Stromal cell of bone marrow (primary cell): ENCODE measurements at regions not wholly inside any gene's neighbourhood (a gene's known extent, or its start where the extent isn't known, plus 50 kb on each side); places are given as distances from the start of the nearest gene placed in this dataset.

Experiments used
- DNase-seq: peaks from one replicate; pipeline ENCODE4 v3.0.0-alpha.2; 2012; ENCODE audit warnings: low read depth

DNA sequence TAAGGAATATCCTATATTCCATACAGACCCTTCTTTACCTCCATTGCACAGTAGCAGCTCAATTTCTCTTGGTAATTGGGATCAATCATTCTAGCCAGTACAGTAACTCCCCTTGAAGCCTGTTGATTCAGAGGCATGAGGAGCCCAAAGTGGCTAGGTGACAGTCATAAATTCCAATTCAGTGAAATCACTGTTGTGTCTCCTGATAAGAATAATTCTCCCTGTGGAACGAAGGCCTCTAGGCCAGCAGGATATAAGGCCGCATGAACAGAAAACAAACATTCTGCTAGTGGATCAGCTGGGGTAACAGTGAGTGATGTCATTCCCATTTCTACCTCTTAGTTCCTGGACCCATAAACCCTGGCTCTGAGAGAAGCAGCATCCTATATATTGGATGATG is 696.3 kb downstream of the NR2F2 start:
- no peak for DNase-seq

DNA sequence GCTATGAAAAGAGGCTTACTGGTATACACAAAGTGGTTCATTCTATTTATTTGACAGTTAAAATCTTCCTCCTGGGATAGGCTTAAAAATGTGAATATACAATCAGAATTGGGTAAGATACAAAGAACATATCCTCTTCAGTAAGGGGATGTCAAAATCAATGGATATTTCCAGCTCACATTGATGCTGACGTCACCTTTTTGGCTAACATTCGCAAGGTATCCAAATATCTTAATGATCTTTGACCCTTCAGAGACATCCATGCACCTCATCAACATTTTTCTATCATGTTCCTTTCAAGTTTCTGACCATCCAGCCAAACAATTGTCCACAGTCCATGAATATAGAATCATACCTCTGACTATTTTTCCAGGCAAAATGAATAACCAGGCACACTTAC is 697.3 kb downstream of the NR2F2 start:
- DNase-seq, result no peak

DNA sequence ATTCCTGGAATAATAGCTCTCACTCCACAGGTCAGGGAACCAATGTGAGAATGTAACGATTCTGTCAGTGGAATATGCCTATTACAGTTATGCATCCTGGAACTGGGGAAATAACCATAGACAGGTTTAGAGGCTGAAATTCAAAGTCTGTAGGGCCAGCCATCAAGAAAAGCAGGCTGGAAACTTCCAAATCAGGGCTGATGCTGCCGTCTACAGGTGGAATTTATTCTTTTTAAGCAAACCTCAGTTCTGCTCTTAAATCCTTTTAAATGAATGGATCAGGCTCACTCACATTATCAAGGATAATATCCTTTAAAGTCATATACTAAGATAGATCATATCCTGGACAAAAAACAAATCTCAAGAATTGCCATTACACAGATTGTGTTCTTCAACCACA is 699.8 kb downstream of the NR2F2 start:
- DNase-seq, result no peak

DNA sequence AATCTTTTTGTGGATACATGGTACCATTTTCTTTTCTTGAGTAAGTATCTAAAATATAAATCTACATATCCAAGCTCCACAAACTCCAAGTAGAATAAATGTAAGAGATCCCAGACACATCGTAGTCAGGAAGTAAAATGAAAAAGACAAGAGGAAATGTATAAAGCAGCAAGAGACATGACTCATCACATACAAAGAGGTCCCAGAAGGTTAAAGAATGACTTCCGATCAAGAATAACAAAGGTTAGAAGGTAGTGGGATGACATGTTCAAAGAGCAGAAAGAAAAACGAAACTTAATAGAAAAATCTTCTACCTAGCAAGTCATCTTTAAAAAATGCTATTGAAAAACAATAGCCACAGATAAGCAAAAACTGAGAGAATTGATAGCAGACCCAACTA is 705.8 kb downstream of the NR2F2 start:
- DNase-seq, result no peak

DNA sequence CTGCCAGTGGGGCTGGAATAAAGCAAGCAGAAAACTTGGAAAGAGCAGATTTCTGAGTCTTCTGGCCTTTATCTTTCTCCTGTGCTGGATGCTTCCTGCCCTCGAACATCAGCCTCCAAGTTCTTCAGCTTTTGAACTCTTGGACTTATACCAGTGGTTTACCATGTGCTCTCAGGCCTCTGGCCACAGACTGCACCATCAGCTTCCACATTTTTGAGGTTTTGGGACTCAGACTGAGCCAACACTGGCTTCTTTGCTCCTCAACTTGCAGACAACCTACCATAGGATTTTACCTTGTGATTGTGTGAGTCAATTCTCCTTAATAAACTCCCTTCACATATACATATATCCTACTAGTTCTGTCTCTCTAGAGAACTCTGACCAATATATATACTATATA is 706.6 kb downstream of the NR2F2 start:
- no peak for DNase-seq

DNA sequence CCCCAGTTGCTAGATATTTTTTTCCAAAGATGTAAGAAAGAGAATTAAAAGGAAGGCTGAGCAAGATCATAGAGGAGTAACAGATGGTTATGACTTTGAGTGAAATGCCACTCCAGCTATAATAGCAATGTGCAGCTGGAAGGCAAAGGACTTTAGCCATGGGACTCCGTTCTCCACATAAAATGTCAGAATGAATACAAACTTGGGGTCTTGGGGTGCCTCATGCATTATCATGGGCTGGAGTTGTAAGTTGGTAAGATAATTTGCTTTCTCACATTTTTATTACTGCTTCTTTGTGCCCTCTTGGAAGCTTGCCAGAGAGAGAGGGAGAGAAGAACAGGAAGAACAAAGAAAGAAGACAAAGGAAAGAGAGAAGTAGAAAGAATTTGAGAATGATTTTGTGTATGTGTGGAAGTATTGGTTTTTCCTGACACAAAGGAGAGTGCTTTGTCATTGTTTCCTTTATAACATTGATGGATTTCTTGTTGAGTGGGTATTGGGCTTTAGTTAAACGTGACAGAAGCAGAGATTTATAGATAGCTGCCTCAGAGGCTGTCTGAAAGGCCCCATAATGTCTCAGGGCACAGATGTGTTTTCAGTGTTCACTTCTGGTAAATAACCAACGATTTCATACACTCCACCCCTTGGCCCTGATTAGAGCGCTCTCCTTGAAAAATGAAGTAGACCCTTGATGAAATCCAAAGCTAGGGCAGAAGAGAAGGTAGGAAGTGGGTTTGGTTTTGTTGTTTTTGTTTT is 715.3 kb downstream of the NR2F2 start:
- DNase-seq, result no peak

DNA sequence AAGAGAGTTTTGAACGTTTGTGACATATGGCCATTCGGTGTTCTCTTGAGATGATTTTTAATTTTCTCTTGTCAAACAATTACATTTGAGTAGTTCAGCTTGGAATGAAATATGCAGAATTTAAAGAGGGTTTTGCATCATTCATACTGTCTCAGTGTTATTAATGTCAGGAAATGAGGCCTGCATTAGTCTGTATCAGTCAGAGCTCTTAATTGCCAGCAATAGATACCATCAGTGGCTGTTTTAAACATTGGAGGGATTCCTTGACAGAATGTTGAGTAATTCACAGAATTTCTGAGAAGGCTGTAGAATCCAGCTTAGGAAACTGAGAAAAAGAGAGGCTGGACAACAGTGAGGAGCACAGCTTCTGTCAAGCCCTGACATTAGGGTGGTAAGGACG is 722.0 kb downstream of the NR2F2 start:
- no peak for DNase-seq

DNA sequence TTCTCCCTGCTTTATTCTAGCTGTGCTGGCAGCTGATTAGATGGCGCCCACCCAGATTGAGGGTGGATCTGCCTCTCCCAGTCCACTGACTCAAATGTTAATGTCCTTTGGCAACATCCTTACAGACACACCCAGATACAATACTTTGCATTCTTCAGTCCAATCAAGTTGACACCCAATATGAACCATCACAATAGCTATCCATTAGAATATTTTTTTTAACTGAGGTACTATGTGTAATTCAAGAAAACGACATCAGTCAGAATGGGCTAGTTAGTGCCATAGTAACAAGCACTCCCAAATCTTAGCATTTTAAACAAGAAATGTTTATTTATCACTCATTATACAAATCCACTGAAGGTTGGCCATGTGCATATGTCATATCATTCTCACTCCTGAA is 723.1 kb downstream of the NR2F2 start:
- no peak for DNase-seq

DNA sequence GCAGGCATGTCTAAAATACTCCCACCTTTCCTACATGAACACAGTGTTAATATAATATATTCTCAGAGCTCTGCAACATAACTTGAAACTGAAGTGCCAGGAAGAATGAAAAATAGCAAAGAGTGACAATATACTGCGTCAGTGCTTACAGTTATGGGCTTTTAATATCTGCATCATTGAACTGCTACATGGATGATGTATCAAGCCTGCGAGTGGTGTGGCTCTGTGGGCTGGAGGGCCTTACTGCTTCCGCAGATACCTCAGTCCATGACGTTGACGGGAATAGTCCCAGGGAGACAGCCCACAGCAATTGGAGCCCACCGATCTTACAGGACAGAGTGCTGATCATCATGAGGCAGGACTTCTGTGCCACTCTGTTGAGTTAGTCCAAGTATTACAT is 727.0 kb downstream of the NR2F2 start:
- no peak for DNase-seq

DNA sequence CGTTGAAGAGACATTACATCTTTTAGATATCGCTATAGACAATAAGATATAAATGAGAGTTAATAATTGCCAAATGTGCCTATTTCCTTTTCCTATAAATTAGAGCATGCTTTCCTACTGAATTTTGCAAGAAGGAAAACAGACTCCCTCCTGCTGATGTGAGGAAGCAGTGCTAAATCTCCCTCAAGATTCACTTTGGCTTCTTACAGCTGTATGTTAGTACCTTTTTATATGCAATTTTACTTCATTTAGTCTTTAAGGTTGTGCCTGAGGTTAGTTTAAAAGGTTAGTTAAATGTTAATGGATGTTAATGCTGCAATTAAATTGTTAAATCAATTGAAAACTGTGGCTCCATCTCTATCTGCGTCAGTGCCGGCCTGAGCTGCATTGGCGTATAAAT is 728.8 kb downstream of the NR2F2 start:
- no peak for DNase-seq

DNA sequence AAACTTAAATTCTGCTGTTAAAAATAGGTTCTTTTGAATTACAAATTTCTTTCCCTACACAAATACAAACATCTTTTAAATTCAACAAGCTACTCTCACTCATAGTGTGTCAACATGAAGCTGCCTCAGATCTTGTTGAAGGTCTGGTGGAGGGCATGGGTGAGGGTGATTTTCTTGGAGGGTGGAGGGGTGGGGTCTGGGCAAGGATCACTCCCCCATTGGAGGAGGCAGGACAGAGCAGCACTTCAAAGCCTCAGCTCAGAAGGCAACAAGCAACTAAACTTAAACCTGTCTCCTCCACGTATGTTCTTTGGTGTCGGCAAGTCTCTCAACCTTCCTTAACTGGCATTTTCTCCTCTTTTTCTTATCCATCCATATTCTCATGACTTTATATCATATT is 730.9 kb downstream of the NR2F2 start:
- no peak for DNase-seq

DNA sequence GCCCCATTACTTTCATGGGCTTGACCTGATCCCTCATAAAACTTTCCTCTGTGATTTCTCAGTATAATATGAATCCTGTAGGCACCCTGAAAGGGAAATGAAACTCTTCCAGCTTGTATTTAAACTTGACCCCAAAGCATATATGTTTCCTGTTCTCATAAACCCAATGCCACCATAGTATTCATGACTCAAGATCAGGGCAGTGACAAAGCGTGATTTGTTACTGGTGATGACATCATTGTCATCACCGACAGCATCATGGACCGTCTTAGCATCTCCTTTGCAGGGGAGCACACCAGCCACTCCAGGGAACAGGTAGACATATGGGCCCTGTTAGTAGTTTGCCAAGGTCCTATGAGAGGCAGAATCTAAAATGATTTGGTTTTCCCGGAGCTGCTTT is 741.2 kb downstream of the NR2F2 start:
- no peak for DNase-seq

DNA sequence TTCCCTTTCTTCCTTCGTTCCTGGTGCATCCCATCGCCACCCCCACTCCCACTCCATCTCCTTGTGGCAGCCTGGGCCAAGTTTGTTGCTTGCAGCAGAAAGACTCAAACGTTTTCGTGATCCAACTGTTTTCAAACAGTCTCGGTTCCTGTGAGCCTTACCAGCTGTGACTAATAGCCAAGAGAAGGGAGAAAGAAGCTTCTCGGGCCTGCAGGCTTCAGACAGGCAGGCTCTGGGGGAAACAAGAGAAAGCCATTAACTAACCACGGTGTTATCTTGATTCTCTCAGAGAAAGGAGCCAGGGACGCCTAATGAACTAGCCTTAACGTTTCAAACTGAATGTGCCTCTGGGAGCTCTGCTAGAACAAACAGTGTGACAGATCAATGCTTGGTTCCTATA is 742.0 kb downstream of the NR2F2 start:
- DNase-seq, result no peak

DNA sequence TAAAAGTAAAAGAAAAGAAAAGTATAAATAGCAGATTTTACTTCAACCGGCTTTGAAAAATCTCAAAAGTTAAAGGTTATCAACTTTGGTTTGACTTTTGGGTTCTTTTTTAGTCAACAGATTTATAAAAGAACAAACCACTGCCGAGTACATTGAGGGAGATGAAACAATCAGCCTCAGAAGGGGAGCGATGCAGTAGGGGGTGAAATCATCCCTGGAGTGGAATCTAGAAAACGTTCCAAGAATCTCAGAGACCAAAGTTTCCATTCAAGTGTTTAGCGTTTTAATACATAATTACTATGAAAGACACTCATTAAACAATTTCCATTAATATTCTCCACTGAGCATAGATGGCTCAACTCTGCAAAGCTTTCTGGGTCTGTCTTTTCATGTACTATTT is 745.5 kb downstream of the NR2F2 start:
- no peak for DNase-seq

DNA sequence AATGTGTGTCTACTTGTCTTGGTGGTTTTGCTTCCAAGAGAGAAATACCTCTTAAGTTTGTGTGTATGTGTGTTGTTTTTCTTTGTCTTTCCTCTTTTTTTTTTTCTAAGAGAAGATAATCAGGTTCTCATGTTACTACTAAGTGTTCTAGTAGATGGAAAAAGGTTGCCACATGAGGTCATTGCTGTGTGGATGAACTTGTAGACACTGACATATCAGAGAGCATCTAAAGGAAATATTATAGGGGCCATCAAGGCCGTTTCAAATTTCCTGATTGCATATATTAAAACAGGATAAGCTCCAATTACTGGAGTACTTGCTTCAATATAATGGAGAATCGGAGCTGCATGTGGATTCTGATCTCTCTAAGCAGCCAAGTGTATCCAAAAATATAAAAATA is 747.5 kb downstream of the NR2F2 start:
- DNase-seq, result no peak

DNA sequence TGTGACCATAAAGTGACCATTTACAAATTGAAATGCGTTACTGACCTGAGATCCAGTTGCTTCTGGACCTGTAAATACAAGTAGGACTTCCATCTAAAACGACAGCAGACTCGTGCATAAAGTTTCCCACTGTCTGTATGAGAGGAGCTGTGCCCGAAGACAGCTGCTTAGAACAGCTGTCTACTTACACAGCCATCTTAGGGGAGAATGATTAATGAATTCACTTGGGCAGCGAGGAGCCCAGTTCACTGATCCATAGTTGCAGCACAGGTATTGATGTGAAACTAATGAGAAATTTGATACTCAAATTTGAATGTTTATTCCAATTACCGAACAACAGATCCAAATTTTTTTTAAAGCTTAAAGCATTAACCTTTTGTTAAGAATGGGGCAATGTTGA is 748.1 kb downstream of the NR2F2 start:
- no peak for DNase-seq

DNA sequence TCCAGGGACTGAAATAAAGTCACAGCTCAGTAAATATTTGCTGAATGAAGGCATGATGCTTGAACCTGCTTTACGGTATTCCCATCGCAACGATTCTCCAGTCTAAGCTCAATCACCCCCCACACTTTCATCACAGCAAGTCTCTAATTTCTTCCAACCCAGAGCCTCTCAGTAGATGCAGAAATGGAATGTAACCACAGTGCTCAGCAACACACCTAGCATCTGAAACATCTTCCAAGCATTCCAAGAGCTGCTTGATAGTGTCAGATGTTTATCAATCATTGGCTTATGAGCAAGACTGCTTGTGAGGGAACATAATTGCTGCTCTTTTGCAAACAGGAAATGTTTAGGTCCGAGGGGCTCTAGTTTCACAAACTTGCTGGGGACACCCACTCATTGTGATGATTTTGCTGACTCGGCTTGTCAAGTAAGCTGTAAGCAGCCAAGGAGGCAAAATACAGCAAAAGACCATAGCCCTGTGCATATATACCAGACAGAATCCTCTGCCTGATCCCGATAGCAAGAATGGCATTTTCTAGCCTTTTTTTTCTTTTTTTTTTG is 751.2 kb downstream of the NR2F2 start:
- DNase-seq, result no peak

DNA sequence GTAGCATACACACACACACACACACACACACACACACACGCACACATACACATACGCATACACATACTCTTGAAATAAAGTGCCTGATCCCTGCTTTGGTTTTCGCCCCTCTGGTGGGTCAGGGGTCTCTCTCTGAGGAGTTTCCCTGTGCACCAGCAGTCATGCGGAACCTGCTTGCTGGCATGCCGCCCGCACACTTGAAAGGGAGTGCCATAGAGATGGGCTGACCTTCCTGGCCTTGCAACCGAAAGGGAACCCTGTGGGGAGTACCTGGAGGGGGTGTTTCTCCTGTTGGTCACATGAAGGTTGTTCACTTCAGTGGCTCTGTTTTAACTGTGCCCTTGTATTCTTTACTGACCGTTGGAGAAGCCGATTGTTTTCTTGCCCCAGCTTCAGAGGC is 752.3 kb downstream of the NR2F2 start:
- no peak for DNase-seq

DNA sequence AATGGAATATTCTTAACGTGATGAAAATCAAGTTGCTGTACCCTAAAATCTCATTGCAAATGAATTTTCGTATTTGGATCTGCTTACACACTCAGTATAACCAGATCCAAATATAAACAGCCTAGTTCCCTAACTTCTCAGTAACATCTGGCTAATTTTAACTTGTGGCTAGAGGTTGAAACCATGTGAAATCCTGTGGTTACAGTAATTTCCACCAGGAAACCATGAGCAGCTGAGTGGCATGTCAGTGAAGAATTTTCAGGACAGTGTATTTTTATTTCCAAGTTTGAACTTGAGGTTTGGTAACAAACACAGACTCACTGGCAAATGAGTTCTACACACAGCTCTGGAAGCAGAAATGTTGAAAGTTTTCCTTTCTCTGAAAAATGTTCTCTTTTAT is 754.1 kb downstream of the NR2F2 start:
- no peak for DNase-seq

DNA sequence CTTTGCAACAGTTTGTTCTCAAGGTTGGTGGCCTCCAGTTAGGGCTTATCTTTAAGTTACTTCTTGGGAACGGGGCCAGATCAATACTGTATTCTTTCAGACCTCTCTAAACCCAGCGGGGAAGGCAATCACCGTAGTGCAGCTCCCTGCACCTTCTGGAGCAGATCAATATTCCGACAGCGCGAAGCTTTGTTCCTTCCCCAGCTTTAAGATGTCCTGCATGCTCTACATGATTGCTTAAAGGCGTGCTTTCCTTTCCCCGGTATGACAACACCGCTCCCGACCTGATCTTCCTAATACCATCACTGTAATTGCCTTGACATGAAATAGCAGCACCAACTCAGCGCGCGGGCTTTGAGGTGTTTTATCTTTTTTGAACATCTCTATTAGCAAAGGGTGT is 755.2 kb downstream of the NR2F2 start:
- DNase-seq, result no peak

DNA sequence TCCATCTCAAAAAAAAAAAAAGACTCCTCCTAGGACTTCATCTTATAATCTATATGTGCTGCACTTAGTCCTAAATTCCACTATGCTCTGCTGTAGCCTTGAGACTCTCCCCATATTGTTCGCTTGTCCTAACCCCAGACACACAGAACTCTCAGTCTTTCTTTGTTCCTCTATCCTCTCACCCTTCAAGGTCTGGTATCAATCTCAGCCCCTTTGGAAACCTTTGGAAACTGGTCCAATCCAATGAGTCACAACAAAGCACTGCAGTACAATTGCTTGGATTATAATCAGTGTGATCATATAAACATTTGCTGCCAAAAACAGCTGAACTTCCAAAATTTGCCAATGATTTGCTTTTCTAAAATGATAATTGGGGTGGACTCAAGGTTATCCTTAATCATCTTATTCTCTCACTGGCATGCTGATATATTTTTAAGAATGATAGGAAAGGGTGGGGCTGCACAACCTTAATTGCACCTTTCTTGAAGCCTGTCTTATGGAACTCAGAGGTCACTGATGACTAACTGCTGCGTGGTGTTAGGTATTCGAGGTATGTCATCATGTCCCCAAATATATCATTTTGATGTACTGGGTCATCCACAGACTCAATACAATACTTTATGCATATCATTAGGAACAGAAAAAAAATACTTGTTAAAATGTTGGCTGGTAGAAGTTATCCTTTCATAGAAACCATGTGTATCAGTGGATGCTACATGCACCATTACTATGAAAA is 756.7 kb downstream of the NR2F2 start:
- DNase-seq, result no peak

DNA sequence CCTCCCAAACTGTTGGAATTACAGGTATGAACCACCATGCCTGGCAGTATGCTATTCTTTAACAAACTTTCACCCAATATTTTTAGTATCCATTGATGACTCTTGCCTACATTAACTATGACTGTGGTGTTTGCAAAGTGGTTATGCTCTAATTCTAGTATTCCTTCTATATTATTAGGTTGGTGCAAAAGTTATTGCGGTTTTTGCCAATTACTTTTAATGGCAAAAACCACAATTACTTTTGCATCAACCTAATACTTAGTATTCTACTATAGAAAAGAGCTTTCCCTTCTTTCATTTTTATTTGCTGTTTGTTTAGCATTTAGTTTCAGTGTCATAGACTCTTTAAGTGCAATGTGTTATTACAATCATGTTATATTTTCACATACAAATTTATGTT is 760.6 kb downstream of the NR2F2 start:
- DNase-seq, result no peak

DNA sequence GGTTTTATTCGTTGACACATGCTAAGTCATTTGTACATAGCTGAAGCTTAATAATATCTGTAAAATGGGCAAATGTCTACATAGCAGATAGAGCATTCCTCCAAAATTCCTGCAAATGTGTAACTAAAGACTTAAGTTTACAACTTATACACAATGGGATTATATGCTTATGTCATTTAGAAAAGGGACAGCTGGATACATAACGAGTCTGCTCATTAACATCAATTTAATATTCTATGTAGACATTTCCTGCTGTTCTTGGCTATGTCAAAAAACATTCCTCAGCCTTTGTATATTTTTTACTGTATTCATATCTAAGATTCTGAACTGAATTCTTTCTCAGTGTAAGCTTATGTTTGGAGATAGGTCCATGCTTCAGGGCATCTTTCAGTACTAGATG is 762.2 kb downstream of the NR2F2 start:
- no peak for DNase-seq
